Stimulated activated CD8-positive, alpha-beta memory T cell treated with anti-CD3 and anti-CD28 coated beads, Interleukin-2, amount 100 ng/mL, for 48 hours (primary cell): ENCODE measurements at regions not wholly inside any gene's neighbourhood (a gene's known extent, or its start where the extent isn't known, plus 50 kb on each side); places are given as distances from the start of the nearest gene placed in this dataset.

Experiments
- DNase-seq, 2 donors: peaks; one replicate each; pipeline ENCODE4 v3.0.0-alpha.2; 2020; ENCODE audit warnings: low read depth in 2 of 2

DNA sequence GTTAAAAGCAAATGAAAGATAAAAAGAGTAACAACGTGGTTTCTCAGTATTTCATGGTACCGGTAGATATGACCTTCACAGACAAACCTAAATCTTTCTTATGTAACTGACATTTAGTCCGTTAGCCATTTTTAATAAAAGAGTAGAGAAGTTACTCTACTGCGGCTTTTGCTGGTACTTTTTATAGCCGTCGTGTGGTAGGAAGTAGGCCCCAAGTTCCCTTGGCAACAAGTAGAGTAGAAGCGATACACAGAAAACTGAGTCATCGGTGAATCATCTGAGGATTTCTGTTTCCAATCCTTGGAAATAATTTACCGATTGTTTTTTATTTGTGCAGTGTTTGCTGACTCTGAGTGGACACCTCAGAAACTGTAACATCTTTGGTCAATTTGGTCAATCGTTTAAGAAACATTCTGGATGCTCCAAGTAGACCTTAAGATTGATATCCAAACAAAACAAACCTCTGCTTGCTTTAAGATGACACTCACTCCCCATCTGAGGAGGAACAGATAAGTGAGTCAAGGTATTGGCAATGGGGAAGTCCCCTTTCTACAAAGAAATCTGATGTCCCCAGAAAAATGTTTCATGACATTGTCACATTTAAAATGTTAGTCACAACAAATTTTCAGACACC lies 63.9 kb upstream of the AHR start:
- peak; percentile 8 to 29 for DNase-seq

GRCh38 chr7:17236171-17236570 lies 62.3 kb upstream of the AHR start:
- no peak for DNase-seq

- no peak for DNase-seq
These were observed 61.8 kb upstream of the AHR start for GRCh38 chr7:17236603-17237002.

DNA sequence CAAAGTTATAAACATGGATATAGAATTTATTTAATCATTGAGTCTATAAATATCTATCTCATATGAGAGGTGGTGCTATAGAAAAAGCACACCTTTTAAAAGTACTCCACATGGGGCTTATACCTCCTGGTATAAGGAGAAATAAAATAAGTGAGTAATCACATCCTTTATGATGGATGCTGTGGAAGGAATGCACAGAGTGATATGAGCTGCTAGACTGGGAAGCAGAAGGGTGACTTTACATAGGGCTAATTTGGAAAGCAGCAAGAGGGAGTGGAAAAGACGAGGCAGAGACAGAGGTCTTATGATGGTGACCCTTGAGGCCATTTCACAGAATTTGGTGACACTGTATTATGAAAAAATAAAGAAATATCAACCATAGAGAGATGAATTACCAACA lies 59.4 kb upstream of the AHR start:
- DNase-seq = no peak

DNA sequence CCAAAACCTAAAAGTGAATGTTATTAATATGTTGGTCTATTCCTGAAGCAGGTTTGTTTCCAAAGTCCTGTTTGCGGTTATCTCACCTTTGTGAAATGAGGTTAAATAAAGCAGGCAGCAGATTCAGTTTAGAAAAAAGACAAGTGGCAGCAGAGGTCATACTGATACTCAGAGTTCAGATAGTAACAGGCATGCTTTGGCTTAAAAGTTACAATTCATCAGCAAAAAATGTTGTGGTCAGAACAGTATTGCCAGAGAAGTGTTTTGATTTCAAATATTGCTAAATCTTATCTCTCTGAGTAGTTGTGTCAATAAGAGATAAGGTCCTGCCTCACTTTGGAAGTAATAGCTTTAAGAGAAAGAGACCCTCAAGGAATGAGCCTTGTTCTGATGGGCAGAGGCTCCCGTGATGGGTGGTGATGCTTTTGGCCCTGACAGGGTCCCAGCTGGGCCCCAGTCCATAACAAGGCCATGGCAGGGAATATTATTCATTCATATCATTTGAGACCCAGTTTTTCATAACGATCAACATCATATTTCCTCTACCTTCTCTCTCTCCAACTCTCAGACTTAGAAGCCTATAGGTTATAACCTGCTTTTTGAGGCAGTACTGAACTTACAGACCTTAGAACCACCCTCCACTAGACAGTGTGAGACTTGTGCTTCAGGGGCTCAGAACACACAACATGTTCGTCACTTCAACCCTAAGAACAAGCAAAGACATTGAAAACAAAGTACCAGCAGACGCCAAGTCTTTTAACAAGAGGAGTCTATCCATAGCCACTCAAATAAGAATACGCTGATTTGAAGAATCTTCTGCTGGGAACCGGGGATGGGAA lies 58.5 kb upstream of the AHR start:
- DNase-seq = no peak

DNA sequence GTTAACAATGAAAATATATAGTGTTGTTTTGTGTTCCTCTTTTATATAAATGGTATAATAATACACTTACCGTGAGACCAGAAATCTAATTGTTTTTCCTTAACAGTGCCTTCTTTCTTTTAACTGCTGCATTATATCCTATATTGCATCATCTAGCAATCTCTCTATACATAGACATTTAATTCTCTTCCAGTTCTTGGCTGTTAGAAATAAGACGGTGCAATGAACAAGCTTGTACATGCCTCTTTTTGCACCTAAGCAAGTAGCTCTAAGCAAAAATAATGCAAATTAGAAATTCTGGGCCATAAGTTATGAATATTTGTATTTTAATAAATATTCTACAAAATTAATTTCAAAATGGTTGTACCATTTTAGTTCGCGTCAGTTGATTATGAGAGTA lies 55.9 kb upstream of the AHR start:
- no peak for DNase-seq

DNA sequence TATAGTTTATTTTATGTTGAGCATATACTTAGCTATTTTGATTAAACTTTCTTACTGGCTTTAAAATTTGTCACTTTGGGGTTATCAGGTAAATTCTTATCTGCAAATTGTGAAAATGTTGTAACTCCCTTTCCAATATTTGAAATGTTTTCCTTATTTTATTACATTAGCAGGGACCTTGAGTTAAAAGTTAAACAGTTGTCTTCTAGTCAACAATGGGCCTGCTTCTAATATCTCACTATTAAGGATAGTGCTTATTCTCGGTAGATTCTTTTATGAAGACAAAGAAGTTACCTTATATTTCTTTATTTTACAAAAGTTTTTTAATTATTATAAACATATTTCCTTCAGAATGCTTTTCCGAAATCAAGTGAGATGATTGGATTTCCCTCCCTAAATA lies 53.7 kb upstream of the AHR start:
- no peak for DNase-seq

GRCh38 chr7:17247357-17247756 lies 51.1 kb upstream of the AHR start:
- DNase-seq = no peak

- DNase-seq = no peak
These were observed 49.9 kb upstream of the AHR start for GRCh38 chr7:17248527-17248926.
